GM18858 (cell line): ENCODE measurements at regions not wholly inside any gene's neighbourhood (a gene's known extent, or its start where the extent isn't known, plus 50 kb on each side); places are given as distances from the start of the nearest gene placed in this dataset.

Source experiments
- ATAC-seq: cut with Tn5 transposase; IDR thresholded peaks from one replicate; pipeline ENCODE4 v1.9.1; 2021; ENCODE audit not compliant: unreplicated experiment

DNA sequence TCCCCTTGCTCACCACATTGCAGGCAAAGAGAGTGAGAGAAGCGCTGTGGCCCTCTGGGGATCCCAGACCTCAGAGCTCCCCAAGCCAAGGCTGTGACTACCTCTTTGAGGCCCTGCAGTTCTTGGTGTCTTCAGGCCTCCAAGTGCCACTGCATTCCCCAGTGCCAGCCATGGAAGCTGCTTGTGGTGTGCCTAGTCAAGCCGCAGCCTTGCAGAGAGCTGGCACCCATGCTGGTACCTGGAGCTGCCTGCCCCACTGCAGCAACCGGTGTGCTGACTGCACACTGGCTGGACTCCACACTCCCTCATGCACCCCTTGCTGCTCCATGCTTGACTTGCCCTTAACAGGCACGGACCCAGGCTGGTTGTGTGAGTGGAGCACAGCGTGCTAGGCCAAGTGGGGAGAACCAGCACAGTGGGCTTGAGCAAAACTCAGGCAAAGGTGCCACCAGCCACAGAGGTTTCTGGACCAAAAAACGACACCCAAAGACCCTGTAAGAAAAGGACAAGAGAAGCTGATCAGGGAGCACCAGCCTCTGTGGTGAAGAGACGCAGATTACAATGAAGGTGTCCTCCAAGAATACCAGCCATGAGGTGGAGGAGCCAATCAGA is 113.5 kb upstream of the TMEM18 start:
- no peak for ATAC-seq

DNA sequence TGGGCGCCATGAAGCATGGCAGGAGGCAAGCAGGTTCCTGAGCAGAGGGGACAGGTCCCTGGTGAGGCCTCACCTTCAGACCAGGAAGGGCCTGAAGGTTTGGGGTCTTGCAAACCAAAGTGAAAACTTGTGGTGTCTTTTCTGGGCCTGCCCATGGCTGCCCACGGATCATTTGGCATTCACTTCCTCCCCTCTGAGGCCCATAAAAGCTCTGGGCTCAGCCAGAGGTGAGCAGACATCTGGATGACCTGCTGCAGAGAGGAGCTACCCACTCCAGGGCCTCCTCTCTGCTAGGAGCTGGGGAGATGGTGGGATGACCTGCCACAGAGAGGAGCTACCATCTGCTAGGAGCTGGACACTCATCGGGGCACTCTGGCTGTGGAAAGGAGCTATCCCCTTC is 112.9 kb upstream of the TMEM18 start:
- no peak for ATAC-seq

- ATAC-seq, result no peak
Measured at GRCh38 chr2:789529-789928, 112.3 kb upstream of the TMEM18 start.

- ATAC-seq, result no peak
Measured at GRCh38 chr2:788227-789032, 111.2 kb upstream of the TMEM18 start.

GRCh38 chr2:784753-785152 is 107.5 kb upstream of the TMEM18 start:
- ATAC-seq, result no peak

- no peak for ATAC-seq
Measured at GRCh38 chr2:780581-780980, 103.4 kb upstream of the TMEM18 start.

DNA sequence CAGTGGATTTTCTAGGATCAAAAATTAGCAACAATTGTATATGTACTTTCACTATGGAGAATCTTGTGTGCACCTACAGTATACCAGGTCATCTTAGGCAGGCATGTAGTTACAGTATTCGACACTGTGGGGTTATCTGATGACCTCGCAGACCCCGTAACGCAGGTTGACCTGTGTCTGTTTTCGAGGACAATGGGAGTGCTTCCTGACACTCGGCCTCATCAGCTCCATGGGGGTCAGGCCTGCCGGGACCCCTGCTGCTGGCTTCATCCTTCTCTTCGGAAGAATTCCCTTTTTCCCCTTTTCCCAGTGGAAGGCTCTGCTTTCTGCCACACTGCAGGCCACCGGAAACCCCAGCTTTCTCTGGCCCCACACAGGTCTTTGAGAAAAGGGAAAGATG is 102.8 kb upstream of the TMEM18 start:
- no peak for ATAC-seq

DNA sequence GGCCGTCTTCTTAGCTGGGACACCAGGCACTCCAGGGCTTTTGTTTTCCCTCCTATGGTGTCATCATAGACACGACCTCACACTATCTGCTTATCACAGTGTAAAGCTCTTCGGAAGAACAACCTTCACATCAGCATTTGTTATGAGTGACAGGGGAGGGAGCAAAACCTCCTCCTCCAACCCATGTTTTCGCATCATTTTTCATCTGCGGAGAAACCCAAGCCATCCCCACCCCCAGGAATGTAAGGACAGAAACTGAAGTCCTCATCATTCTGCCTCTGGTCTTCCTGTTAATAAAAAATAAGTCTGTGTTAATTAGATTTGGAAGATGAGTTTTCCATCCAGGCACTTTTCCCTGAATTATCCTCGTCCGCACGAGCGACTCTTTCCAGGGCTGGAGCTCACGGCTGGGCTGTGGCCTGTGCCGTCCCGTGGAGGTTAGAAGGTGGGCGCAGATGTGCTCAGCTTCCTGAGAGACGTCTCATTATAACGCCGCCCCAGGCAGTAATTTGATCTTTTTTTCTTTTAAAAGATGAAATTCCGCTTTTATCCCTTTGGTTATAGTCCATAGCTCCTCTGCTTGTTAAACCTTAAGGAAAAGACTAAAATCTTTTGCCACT is 101.6 kb upstream of the TMEM18 start:
- no peak for ATAC-seq

DNA sequence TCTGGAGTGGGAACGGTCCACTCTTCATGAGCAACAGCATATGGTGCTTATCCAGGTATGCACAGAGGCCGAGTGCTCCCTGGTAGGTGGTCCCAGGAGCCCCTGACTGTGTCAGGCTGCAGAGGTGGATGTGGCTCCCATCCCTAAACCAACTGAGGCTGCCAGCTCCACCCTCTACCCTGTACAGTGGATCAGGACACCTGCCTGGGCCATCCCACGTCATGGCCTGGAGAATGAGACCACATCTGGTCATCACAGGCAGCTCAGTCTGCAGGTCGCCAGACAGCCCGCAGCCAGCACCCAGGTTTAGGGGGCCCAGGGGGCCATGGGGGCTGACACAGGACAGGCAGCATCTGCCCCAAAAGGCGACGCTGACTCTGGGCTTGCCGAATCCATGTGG is 100.3 kb upstream of the TMEM18 start:
- no peak for ATAC-seq

- no peak for ATAC-seq
Measured at GRCh38 chr2:777051-777450, 99.8 kb upstream of the TMEM18 start.

DNA sequence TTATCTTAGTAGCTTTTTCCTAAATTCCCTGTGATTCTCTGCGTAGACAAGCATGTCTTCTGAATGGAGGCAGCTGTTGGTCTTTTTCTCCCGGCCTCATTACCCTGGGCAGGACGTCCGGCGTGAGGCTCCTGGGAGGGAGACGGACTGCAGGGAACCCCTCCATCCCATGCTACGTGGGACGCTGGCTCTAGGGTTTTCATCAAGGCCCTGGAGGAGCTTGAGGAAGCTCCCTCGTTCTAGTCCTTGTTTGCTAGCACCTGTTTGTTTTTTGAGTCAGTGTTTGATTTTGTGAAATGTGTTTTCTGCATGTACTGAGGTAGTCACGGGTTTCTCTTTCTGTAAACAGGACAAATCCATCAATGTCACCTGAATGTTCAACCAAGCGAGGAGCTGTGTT is 99.3 kb upstream of the TMEM18 start:
- no peak for ATAC-seq

- ATAC-seq, result no peak
Measured at GRCh38 chr2:776038-776437, 98.8 kb upstream of the TMEM18 start.

DNA sequence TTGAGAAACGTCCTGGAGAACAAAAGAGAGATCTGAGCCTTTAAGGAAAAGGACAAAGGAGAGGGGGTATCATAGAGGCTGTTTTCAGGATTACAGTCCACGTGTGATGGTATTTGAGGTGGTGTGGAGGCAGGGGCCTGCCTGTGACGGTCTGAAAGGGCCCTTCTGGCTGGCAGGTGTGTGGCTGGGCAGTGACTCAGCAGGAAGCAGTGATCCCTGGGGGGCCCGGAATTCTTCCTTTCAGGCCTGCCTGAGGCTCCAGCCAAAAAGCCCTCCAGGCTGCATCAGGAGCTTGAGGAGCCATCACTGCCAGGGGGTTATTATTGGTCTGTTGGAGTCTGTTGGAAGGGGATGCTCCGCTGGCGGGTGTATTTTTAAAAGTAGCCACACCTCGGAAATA is 97.2 kb upstream of the TMEM18 start:
- ATAC-seq, result no peak

- no peak for ATAC-seq
Measured at GRCh38 chr2:773256-774160, 96.3 kb upstream of the TMEM18 start.

GRCh38 chr2:771538-771937 is 94.3 kb upstream of the TMEM18 start:
- ATAC-seq, result no peak

DNA sequence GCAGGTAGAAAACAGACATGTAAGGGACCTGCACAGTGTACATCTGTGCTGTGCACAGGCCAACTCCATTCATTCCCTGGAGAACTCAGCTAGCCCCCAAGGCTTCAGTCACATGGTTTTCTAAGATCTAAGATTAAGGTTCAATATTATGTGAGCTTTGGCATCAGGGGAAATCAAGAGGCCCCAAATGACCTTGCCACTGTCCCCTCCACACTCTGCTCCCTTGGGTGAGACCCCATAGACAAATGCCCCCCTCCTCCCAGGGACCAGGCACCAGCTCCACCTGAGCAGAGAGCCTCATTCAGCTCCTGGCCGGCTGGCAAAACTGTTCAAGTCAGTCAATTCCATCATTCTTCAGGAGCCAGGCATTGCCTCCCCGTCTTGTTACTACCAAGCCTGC is 93.6 kb upstream of the TMEM18 start:
- ATAC-seq, result no peak

GRCh38 chr2:769771-770170 is 92.6 kb upstream of the TMEM18 start:
- ATAC-seq, result no peak

- no peak for ATAC-seq
Measured at GRCh38 chr2:768451-768850, 91.2 kb upstream of the TMEM18 start.

GRCh38 chr2:767944-768343 is 90.7 kb upstream of the TMEM18 start:
- no peak for ATAC-seq

GRCh38 chr2:767440-767839 is 90.2 kb upstream of the TMEM18 start:
- ATAC-seq, result no peak

- ATAC-seq, result no peak
Measured at GRCh38 chr2:766255-766654, 89.0 kb upstream of the TMEM18 start.
